HCT116 (cell line): ENCODE measurements at regions not wholly inside any gene's neighbourhood (a gene's known extent, or its start where the extent isn't known, plus 50 kb on each side); places are given as distances from the start of the nearest gene placed in this dataset.

Experiments used
- ATAC-seq: fragments of 200-7000 bp; cut with Tn5 transposase; 2 replicates; pipeline ENCODE4 v1.9.1; 2020; ENCODE audit warnings: mild to moderate bottlenecking, moderate library complexity
- BruUV-seq: library from RNA; stranded (reverse); fragments of 400-500 nt; replicated peaks from 2 replicates; lab custom pipeline; 2021; lab: Mats Ljungman, UMichigan
- CTCF ChIA-PET: fragments of 300-600 bp; sonication (Branson Sonifier 250); formaldehyde crosslinking; loops from one replicate; lab custom pipeline; 2021; ENCODE audit warnings: antibody characterized with exemption; lab: Charles Lee
- POLR2A ChIA-PET: fragments of 300-600, 350-600 bp; sonication (Branson Sonifier 250); formaldehyde crosslinking; loops from one replicate; lab custom pipeline; 2021; ENCODE audit warnings: antibody characterized with exemption; lab: Charles Lee
- RAD21 ChIA-PET, 2 experiments: fragments of 300-600 bp; sonication (Branson Sonifier 250); formaldehyde crosslinking; loops; one replicate each; lab custom pipeline; 2023; ENCODE audit warnings: low total read pairs in 2 of 2; ENCODE audit not compliant: uncharacterized antibody in 2 of 2, unreplicated experiment in 2 of 2, low non-redundant PET in 1 of 2; lab: Charles Lee
- DNase-seq: peaks from one replicate; pipeline ENCODE4 v3.0.0-alpha.2; 2010; ENCODE audit warnings: low read depth, low spot score
- H2AFZ ChIP-seq: fragments of 200-600 bp; shearing (Covaris generic), sonication (generic); 2 replicates; pipeline ENCODE4 v1.6.1; 2017; ENCODE audit warnings: low read depth, mixed run types, mixed read lengths, antibody characterized with exemption, low read length; ENCODE audit not compliant: poor library complexity, severe bottlenecking
- H3K27ac ChIP-seq: 2 replicates; pipeline ENCODE4 v1.5.1; 2012; ENCODE audit warnings: low read depth, low read length
- H3K27me3 ChIP-seq: fragments of 200-600 bp; sonication (generic); 2 replicates; pipeline ENCODE4 v1.6.1; 2016; ENCODE audit warnings: mixed run types, low read length, mixed read lengths; ENCODE audit not compliant: insufficient read depth
- H3K36me3 ChIP-seq, 2 experiments: fragments of 200-500 bp in 1 of 2; fragments of 200-600 bp in 1 of 2; sonication (Bioruptor generic) in 1 of 2; sonication (generic) in 1 of 2; 2 replicates each; pipeline versions ENCODE4 v1.5.1 to v1.6.1; 2014 to 2016; ENCODE audit warnings: low read length in 2 of 2, inconsistent platforms in 1 of 2, mixed read lengths in 1 of 2, mixed run types in 1 of 2; ENCODE audit not compliant: insufficient read depth in 2 of 2, control insufficient read depth in 1 of 2
- H3K4me1 ChIP-seq, 2 experiments: fragments of 200-600 bp in 1 of 2; sonication (generic) in 1 of 2; 2 replicates each; pipeline versions ENCODE4 v1.5.1 to v1.6.1; 2012 to 2017; ENCODE audit warnings: low read length in 2 of 2, inconsistent platforms in 1 of 2, mild to moderate bottlenecking in 1 of 2, mixed read lengths in 1 of 2, mixed run types in 1 of 2, moderate library complexity in 1 of 2; ENCODE audit not compliant: insufficient read depth in 2 of 2, control insufficient read depth in 1 of 2
- H3K4me2 ChIP-seq: fragments of 200-600 bp; sonication (generic); 2 replicates; pipeline ENCODE4 v1.6.1; 2017; ENCODE audit warnings: mixed run types, low read length, mixed read lengths
- H3K4me3 ChIP-seq, 2 experiments: fragments of 200-600 bp in 1 of 2; sonication (generic) in 1 of 2; replicated peaks in 1 of 2; 2 replicates each; pipeline ENCODE4 v1.5.1; 2011 to 2016; ENCODE audit warnings: low read length in 2 of 2, control low read depth in 1 of 2, low read depth in 1 of 2, mild to moderate bottlenecking in 1 of 2, mixed read lengths in 1 of 2, mixed run types in 1 of 2
- H3K79me2 ChIP-seq: fragments of 200-600 bp; sonication (generic); 2 replicates; pipeline ENCODE4 v1.6.1; 2017; ENCODE audit warnings: mild to moderate bottlenecking, mixed run types, low read length, moderate library complexity, mixed read lengths; ENCODE audit not compliant: insufficient read depth
- H3K9ac ChIP-seq: fragments of 200-600 bp; sonication (generic); 2 replicates; pipeline ENCODE4 v1.6.1; 2016; ENCODE audit warnings: low read length, mixed read lengths
- H3K9me2 ChIP-seq: fragments of 200-600 bp; sonication (generic), shearing (Covaris generic); 2 replicates; pipeline ENCODE4 v1.6.1; 2017; ENCODE audit warnings: mixed run types, mild to moderate bottlenecking, moderate library complexity; ENCODE audit not compliant: insufficient read depth
- H3K9me3 ChIP-seq, 2 experiments: fragments of 200-500 bp in 1 of 2; fragments of 200-600 bp in 1 of 2; sonication (Bioruptor generic) in 1 of 2; sonication (generic) in 1 of 2; 2 replicates each; pipeline ENCODE4 v1.6.1; 2014 to 2017; ENCODE audit warnings: low read length in 2 of 2, mixed read lengths in 2 of 2, inconsistent platforms in 1 of 2, low read depth in 1 of 2, mild to moderate bottlenecking in 1 of 2, mixed run types in 1 of 2, moderate library complexity in 1 of 2; ENCODE audit not compliant: control insufficient read depth in 1 of 2, insufficient read depth in 1 of 2
- H4K20me1 ChIP-seq: fragments of 200-600 bp; sonication (generic), shearing (Covaris generic); 2 replicates; pipeline ENCODE4 v1.6.1; 2017; ENCODE audit warnings: mixed run types, mild to moderate bottlenecking, moderate library complexity; ENCODE audit not compliant: insufficient read depth
- FOSL1 ChIP-seq: IDR thresholded peaks from 2 replicates; pipeline ENCODE4 v1.6.1; 2012; ENCODE audit warnings: low read depth
- JUND ChIP-seq: IDR thresholded peaks from 2 replicates; pipeline ENCODE4 v1.6.1; 2012
- MAX ChIP-seq: IDR thresholded peaks from 2 replicates; pipeline ENCODE4 v1.6.1; 2012
- RAD21 ChIP-seq: IDR thresholded peaks from 2 replicates; pipeline ENCODE4 v1.6.1; 2012; ENCODE audit warnings: low read depth, mild to moderate bottlenecking
- REST ChIP-seq: IDR thresholded peaks from 2 replicates; pipeline ENCODE4 v1.6.1; 2012; ENCODE audit warnings: low read depth
- SIN3A ChIP-seq: IDR thresholded peaks from 2 replicates; pipeline ENCODE4 v1.6.1; 2012; ENCODE audit warnings: low read depth
- SP1 ChIP-seq: IDR thresholded peaks from 2 replicates; pipeline ENCODE4 v1.6.1; 2012; ENCODE audit warnings: low read depth
- SRF ChIP-seq: IDR thresholded peaks from 2 replicates; pipeline ENCODE4 v1.6.1; 2012; ENCODE audit warnings: low read depth
- TCF7L2 ChIP-seq: IDR thresholded peaks from 2 replicates; pipeline ENCODE4 v1.7.0; 2011; ENCODE audit warnings: borderline replicate concordance, inconsistent platforms; ENCODE audit not compliant: insufficient read depth, insufficient read length; ENCODE audit errors: extremely low read depth
- ZBTB33 ChIP-seq: IDR thresholded peaks from 2 replicates; pipeline ENCODE4 v1.6.1; 2011; ENCODE audit warnings: mild to moderate bottlenecking, low read length, moderate library complexity; ENCODE audit not compliant: insufficient replicate concordance; ENCODE audit errors: extremely low read depth
- ZFX ChIP-seq: fragments of 450-650 bp; IDR thresholded peaks from 2 replicates; pipeline ENCODE4 v1.6.1; 2017
- ZNF274 ChIP-seq: fragments of 200-500 bp; sonication (Bioruptor generic); IDR thresholded peaks from 2 replicates; pipeline ENCODE4 v1.6.1; 2014; ENCODE audit warnings: mild to moderate bottlenecking, low read depth, low read length, inconsistent platforms
- intact Hi-C: fragments of 100-400 bp; cut with micrococcal nuclease; formaldehyde crosslinking; loops from 2 replicates; pipeline ENCODE4 v1.10.0; 2022

- ATAC-seq, result no peak
- H3K4me1 ChIP-seq, result no peaks in the 10 kb centered on the region
- TF ChIP-seq MAX (no peak), ZBTB33 (no peak), REST (no peak), RAD21 (no peak), FOSL1 (no peak), SIN3A (no peak), ZNF274 (no peak), TCF7L2 (no peak), JUND (no peak), ZFX (no peak), SP1 (no peak), SRF (no peak)
- H3K27me3 ChIP-seq, result peaks cover 64% of the 10 kb centered on the region
- no peak overlapping the region for H3K27ac ChIP-seq
- H3K9me2 ChIP-seq, result no peaks in the 10 kb centered on the region
- ChIA-PET CTCF (no interaction called here), POLR2A (no interaction called here), RAD21 (no interaction called here)
- H3K4me3 ChIP-seq, result no peak overlapping the region
- no peaks in the 10 kb centered on the region for H4K20me1 ChIP-seq
- no peak for DNase-seq
- no peaks in the 10 kb centered on the region for H3K79me2 ChIP-seq
- no peaks in the 10 kb centered on the region for H3K36me3 ChIP-seq
- intact Hi-C loops, result no loop called here
- no peak overlapping the region for H3K4me2 ChIP-seq
- H2AFZ ChIP-seq, result no peak overlapping the region
- no peak overlapping the region for H3K9ac ChIP-seq
- BruUV-seq, result no TSS peak
- no peaks in the 10 kb centered on the region for H3K9me3 ChIP-seq
Observed at GRCh38 chr17:6239241-6239798, 169.1 kb downstream of the WSCD1 start.
